ENCODE measurements at regions not wholly inside any gene's neighbourhood (a gene's known extent, or its start where the extent isn't known, plus 50 kb on each side); places are given as distances from the start of the nearest gene placed in this dataset.

- in situ Hi-C loops (cut with MboI) (no loop called here), intact Hi-C loops (cut with micrococcal nuclease; ENCODE audit: unreplicated experiment) (no loop called here)
- no peaks in the 10 kb centered on the region for H4K20me1 ChIP-seq (ENCODE audit: control insufficient read depth, insufficient read depth)
- no peaks in the 10 kb centered on the region for H3K79me2 ChIP-seq (ENCODE audit: control insufficient read depth, insufficient read depth, low read length)
- H3K27me3 ChIP-seq (replicated peaks in 1 of 2; ENCODE audit: control insufficient read depth in 2 of 2, insufficient read depth in 2 of 2, low read length in 1 of 2): no peaks in the 10 kb centered on the region
- H3K4me2 ChIP-seq (ENCODE audit: control insufficient read depth, insufficient read depth): no peak overlapping the region
- 32% methylated on average over 3 of the region's 3 CpGs for WGBS (ENCODE audit: insufficient coverage, insufficient replicate concordance, low lambda C conversion rate, missing lambda C conversion rate)
- H3K9me3 ChIP-seq (replicated peaks; ENCODE audit: control insufficient read depth, insufficient read depth, low read length): no peaks in the 10 kb centered on the region
- no peak for DNase-seq (ENCODE audit: low read depth, low spot score)
- no peak overlapping the region for H3K27ac ChIP-seq (ENCODE audit: control insufficient read depth, insufficient read depth)
- H3K36me3 ChIP-seq (ENCODE audit: control insufficient read depth in 2 of 2, insufficient read depth in 2 of 2, low read length in 1 of 2): no peaks in the 10 kb centered on the region
- no peak overlapping the region for H3K4me3 ChIP-seq
- CTCF ChIA-PET: no interaction called here
- H3K9ac ChIP-seq (ENCODE audit: control insufficient read depth, insufficient read depth, low read length): no peak overlapping the region
- SMC1A ChIA-PET (ENCODE audit: uncharacterized antibody, unreplicated experiment): no interaction called here
- ATAC-seq: no peak
- H3K4me1 ChIP-seq (ENCODE audit: control insufficient read depth, insufficient read depth, low read length): no peaks in the 10 kb centered on the region
- no TSS peak for BruUV-seq (replicated peaks)
- POLR2A ChIA-PET: no interaction called here
- H2AFZ ChIP-seq (ENCODE audit: control insufficient read depth, low read depth, low read length): no peak overlapping the region
- RAD21 ChIA-PET (ENCODE audit: unreplicated experiment): no interaction called here
- FAIRE-seq: no peak
- TF ChIP-seq RUNX3 (IDR thresholded peaks at IDR 0.05; ENCODE audit: low read length) (no peak), SIN3A (IDR thresholded peaks at IDR 0.05; ENCODE audit: low read depth, low read length) (no peak), E2F8 (IDR thresholded peaks at IDR 0.05; ENCODE audit: low read depth, partially characterized antibody) (no peak), ZSCAN29 (IDR thresholded peaks at IDR 0.05) (no peak), FOXK2 (IDR thresholded peaks at IDR 0.05) (no peak)
These were observed 147.9 kb downstream of the PTCHD1 start for GRCh38 chrX:23482561-23482960.

GRCh38 chrX:23483396-23483795 is 148.7 kb downstream of the PTCHD1 start:
- 35% methylated on average over 3 of the region's 3 CpGs for WGBS (ENCODE audit: insufficient coverage, insufficient replicate concordance, low lambda C conversion rate, missing lambda C conversion rate)
- in situ Hi-C loops (cut with MboI): no loop called here
- H3K4me3 ChIP-seq: no peak overlapping the region
- RAD21 ChIA-PET (ENCODE audit: unreplicated experiment): no interaction called here
- FAIRE-seq (no peak), DNase-seq (ENCODE audit: low read depth, low spot score) (no peak), ATAC-seq (no peak)
- no peaks in the 10 kb centered on the region for H3K4me1 ChIP-seq (ENCODE audit: control insufficient read depth, insufficient read depth, low read length)
- intact Hi-C loops (cut with micrococcal nuclease; ENCODE audit: unreplicated experiment): no loop called here
- H3K9me3 ChIP-seq (replicated peaks; ENCODE audit: control insufficient read depth, insufficient read depth, low read length): no peaks in the 10 kb centered on the region
- H3K27ac ChIP-seq (ENCODE audit: control insufficient read depth, insufficient read depth): no peak overlapping the region
- no peak overlapping the region for H3K4me2 ChIP-seq (ENCODE audit: control insufficient read depth, insufficient read depth)
- POLR2A ChIA-PET: no interaction called here
- H3K36me3 ChIP-seq (ENCODE audit: control insufficient read depth in 2 of 2, insufficient read depth in 2 of 2, low read length in 1 of 2): no peaks in the 10 kb centered on the region
- H3K79me2 ChIP-seq (ENCODE audit: control insufficient read depth, insufficient read depth, low read length): no peaks in the 10 kb centered on the region
- SMC1A ChIA-PET (ENCODE audit: uncharacterized antibody, unreplicated experiment): no interaction called here
- H4K20me1 ChIP-seq (ENCODE audit: control insufficient read depth, insufficient read depth): no peaks in the 10 kb centered on the region
- H2AFZ ChIP-seq (ENCODE audit: control insufficient read depth, low read depth, low read length): no peak overlapping the region
- BruUV-seq (replicated peaks): no TSS peak
- no peaks in the 10 kb centered on the region for H3K27me3 ChIP-seq (replicated peaks in 1 of 2; ENCODE audit: control insufficient read depth in 2 of 2, insufficient read depth in 2 of 2, low read length in 1 of 2)
- no peak overlapping the region for H3K9ac ChIP-seq (ENCODE audit: control insufficient read depth, insufficient read depth, low read length)
- CTCF ChIA-PET: interaction anchor here (0.6 kb wide), 1 partner anchor 788 kb away, joined by 4 read pairs; no protein-coding TSS in a partner anchor
- TF ChIP-seq GATAD2B (conservative IDR thresholded peaks at IDR 0.05; ENCODE audit: low read depth) (no peak), CEBPZ (IDR thresholded peaks at IDR 0.05; ENCODE audit: low read depth, low read length) (no peak), ASH2L (IDR thresholded peaks at IDR 0.05; ENCODE audit: borderline replicate concordance, low read depth) (no peak), IKZF1 (conservative IDR thresholded peaks at IDR 0.05) (no peak), RFX5 (IDR thresholded peaks at IDR 0.05; ENCODE audit: low read depth, low read length) (no peak)
- TF ChIP-seq, protein P1, sequence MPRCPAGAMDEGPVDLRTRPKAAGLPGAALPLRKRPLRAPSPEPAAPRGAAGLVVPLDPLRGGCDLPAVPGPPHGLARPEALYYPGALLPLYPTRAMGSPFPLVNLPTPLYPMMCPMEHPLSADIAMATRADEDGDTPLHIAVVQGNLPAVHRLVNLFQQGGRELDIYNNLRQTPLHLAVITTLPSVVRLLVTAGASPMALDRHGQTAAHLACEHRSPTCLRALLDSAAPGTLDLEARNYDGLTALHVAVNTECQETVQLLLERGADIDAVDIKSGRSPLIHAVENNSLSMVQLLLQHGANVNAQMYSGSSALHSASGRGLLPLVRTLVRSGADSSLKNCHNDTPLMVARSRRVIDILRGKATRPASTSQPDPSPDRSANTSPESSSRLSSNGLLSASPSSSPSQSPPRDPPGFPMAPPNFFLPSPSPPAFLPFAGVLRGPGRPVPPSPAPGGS (IDR thresholded peaks at IDR 0.05; ENCODE audit: borderline replicate concordance, insufficient read depth, low read depth, low read length, poor library complexity, severe bottlenecking): no peak
